Neutrophil (primary cell): ENCODE measurements at regions not wholly inside any gene's neighbourhood (a gene's known extent, or its start where the extent isn't known, plus 50 kb on each side); places are given as distances from the start of the nearest gene placed in this dataset.
A peak's percentile ranks its signal among the peaks of the same experiment; 100 is the strongest.

Experiments
- H3K27ac ChIP-seq: fragments of 200-600 bp; sonication (generic); 2 replicates; pipeline ENCODE4 v1.5.1; 2016; ENCODE audit warnings: mild to moderate bottlenecking, moderate library complexity
- H3K27me3 ChIP-seq: fragments of 200-600 bp; sonication (generic); 2 replicates; pipeline ENCODE4 v1.6.0; 2016; ENCODE audit warnings: mild to moderate bottlenecking
- H3K36me3 ChIP-seq: fragments of 200-600 bp; sonication (generic); 2 replicates; pipeline ENCODE4 v1.5.1; 2017
- H3K4me1 ChIP-seq, 2 experiments: fragments of 200-600 bp in 1 of 2; sonication (generic) in 1 of 2; 1 replicate in 1 of 2; 2 replicates in 1 of 2; pipeline versions ENCODE4 v1.5.1 to v1.6.1; 2013 to 2016; ENCODE audit warnings: low read depth in 1 of 2, low read length in 1 of 2, mild to moderate bottlenecking in 1 of 2, moderate library complexity in 1 of 2; ENCODE audit not compliant: control insufficient read depth in 1 of 2, insufficient read depth in 1 of 2
- H3K4me3 ChIP-seq, 2 experiments: fragments of 200-600 bp in 1 of 2; sonication (generic) in 1 of 2; 1 replicate in 1 of 2; 2 replicates in 1 of 2; pipeline ENCODE4 v1.5.1; 2013 to 2016; ENCODE audit warnings: low read depth in 1 of 2, low read length in 1 of 2, mild to moderate bottlenecking in 1 of 2, moderate library complexity in 1 of 2
- H3K9me3 ChIP-seq: fragments of 200-600 bp; sonication (generic); 2 replicates; pipeline ENCODE4 v1.5.1; 2016
- CTCF ChIP-seq: fragments of 200-600 bp; sonication (generic); IDR thresholded peaks from 2 replicates; pipeline ENCODE4 v1.5.1; 2016; ENCODE audit warnings: antibody characterized with exemption

GRCh38 chr13:51524829-51525566 is 59.3 kb upstream of the WDFY2 start:
- Histone ChIP-seq H3K36me3 (no peaks in the 10 kb centered on the region), H3K4me1 (peaks cover 10 to 12% of the 10 kb centered on the region in 2 experiments), H3K27me3 (no peaks in the 10 kb centered on the region), H3K4me3 (no peak overlapping the region), H3K27ac (no peak overlapping the region), H3K9me3 (no peaks in the 10 kb centered on the region)
- no peak for TF ChIP-seq CTCF

- Histone ChIP-seq H3K4me3 (no peak overlapping the region), H3K9me3 (no peaks in the 10 kb centered on the region), H3K27me3 (no peaks in the 10 kb centered on the region), H3K27ac (no peak overlapping the region), H3K36me3 (no peaks in the 10 kb centered on the region), H3K4me1 (peaks cover 10 to 12% of the 10 kb centered on the region in 2 experiments)
- no peak for TF ChIP-seq CTCF
Measured at GRCh38 chr13:51525567-51526167, 58.6 kb upstream of the WDFY2 start.

GRCh38 chr13:51526202-51526601 is 58.1 kb upstream of the WDFY2 start:
- Histone ChIP-seq H3K9me3 (no peaks in the 10 kb centered on the region), H3K4me3 (no peak overlapping the region), H3K36me3 (no peaks in the 10 kb centered on the region), H3K27ac (no peak overlapping the region), H3K27me3 (no peaks in the 10 kb centered on the region), H3K4me1 (peaks cover 10 to 12% of the 10 kb centered on the region in 2 experiments)
- no peak for TF ChIP-seq CTCF

GRCh38 chr13:51532736-51533197 is 51.5 kb upstream of the WDFY2 start:
- Histone ChIP-seq H3K27me3 (no peaks in the 10 kb centered on the region), H3K36me3 (no peaks in the 10 kb centered on the region), H3K4me1 (peaks cover 30 to 31% of the 10 kb centered on the region in 2 experiments), H3K9me3 (no peaks in the 10 kb centered on the region), H3K27ac (peak overlapping the region; percentile 13), H3K4me3 (no peak overlapping the region)
- TF ChIP-seq CTCF, result no peak

- Histone ChIP-seq H3K4me1 (peaks cover 30 to 31% of the 10 kb centered on the region in 2 experiments), H3K27me3 (no peaks in the 10 kb centered on the region), H3K27ac (peak overlapping the region; percentile 78), H3K4me3 (peak overlapping the region in 1 of 2 experiments; percentile 20), H3K9me3 (no peaks in the 10 kb centered on the region), H3K36me3 (no peaks in the 10 kb centered on the region)
- no peak for TF ChIP-seq CTCF
Measured at GRCh38 chr13:51534041-51534817, 50.0 kb upstream of the WDFY2 start.
